T-helper 9 cell (primary cell): ENCODE measurements at regions not wholly inside any gene's neighbourhood (a gene's known extent, or its start where the extent isn't known, plus 50 kb on each side); places are given as distances from the start of the nearest gene placed in this dataset.

Experiments used
- DNase-seq: peaks from one replicate; pipeline ENCODE4 v3.0.0-alpha.2; 2020

DNA sequence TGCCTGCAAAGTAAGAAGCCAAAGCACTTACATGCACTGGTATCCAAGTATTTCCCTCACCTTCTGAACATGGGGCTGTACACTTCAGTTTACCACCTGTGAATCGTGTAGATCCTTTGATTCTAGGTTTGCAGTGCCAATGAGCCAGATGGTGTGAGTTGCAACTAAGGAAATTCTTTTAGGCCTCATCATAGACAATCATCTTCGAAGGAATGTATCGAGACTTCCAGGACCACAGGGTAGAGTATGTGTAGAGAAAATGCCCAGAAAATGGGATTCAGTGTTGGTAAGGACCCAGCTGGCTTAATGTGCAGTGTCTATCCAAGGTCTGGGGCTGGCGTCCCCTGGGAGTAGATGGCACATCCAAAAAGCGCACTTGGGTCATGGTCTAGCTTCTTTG lies 323.2 kb upstream of the TPM1 start:
- DNase-seq = no peak

DNA sequence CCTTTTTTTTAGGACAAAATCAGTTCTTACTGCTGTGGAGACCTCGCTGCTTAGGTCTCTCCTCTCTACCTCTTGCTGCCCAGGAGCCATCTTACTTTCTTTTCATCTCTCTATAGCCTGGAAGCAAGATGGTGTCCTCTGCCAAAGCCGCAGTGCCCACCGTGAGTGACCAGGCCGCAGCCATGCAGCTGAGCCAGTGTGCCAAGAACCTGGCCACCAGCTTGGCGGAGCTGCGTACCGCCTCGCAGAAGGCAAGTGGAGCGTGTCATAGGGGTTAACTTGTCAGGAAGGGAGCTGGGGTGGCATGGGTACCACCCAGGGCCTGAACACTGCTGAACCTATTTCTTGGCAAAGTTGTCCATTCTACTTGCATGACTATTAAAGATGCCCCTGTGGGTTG lies 320.3 kb upstream of the TPM1 start:
- DNase-seq = no peak

DNA sequence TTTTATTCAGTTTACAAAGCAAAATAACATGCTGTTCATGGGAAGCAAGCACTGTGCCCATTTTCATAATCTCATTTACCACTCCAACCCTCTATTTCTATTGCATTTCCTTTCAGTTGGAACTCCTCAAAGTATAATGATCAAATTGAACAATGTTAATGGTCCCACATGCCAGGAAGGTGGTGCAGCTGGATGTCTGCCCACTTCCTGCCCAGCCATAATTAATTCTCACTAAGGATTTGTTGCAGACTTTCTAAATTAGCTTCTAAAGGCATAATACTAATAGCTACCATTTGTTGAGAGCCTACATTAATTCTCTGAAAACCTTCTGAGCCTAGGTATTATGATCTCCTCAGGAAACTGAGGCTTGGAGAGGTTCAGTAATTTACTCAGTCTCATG lies 316.1 kb upstream of the TPM1 start:
- no peak for DNase-seq

DNA sequence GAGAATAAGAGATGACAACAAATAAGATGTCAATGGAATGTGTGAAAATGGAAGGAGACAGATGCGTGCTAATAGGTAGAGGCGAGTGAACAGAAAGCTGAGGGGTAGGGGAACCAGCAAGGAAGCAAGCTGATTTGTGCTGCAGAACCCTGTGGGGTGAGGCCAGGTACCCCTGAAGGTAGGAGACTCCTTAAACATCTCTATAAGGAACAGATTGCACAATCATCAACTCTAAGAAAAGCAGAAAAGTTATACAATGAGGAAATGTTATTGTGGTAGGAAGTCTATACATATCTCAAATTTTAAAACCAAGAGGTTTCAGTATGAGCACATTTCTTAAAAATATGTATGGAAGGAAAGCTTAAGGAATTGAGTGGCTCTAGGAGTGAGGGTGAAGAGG lies 315.0 kb upstream of the TPM1 start:
- no peak for DNase-seq

DNA sequence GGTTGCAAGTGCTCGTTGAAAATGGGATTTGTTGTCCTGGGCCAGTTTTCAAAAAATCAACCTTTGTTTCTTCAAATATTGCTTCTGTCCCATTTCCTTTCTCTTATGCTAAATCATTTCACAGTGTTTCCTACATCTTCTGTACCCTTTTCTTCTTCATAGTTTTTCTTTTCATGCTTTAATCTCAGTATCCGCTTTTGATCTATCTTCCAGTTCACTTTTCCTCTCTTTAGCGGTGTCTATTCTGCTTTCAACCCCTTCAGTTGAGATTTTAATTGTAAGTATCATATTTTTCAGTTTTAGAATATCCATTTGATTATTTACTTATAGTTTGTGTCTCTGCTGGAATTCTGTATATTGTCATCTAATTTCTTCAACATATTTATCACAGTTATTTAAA lies 311.7 kb upstream of the TPM1 start:
- no peak for DNase-seq

DNA sequence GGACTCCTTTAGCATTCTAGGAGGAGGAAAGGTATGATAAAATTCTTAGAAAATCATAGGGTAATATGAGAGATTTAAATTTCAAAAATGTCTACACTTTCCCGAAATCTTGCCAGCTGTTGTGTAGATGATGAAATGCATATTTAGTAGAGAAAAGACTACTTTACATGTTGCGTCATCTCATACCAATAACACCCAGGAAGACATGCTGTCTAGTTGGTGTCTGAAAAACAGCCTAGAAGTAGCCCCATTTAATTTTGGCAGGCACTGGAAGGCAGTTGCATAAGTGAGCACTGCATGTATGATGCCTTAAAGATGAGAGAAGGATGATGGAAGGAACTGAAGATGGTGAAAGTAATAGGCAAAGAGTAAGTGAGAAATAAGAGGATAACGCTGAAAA lies 310.5 kb upstream of the TPM1 start:
- DNase-seq = no peak

DNA sequence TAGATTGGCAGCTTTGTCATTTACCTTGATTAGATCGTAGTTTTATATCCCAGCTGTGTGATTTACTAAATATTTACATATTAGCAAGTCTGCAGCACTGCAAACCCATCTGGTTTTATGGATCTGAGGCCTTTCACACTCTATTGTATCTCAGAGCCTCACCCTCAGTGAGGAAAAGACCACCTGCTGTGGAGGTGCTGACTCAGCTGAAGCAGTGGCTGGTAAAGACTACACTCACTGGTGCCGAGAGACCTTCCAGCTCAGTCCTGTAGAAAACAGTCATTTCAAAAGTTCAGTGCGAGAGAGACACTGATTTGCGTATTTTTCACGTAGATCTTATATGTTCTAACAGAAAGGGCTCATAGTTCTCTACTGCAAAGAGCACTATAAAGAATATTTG lies 307.8 kb upstream of the TPM1 start:
- DNase-seq = no peak

DNA sequence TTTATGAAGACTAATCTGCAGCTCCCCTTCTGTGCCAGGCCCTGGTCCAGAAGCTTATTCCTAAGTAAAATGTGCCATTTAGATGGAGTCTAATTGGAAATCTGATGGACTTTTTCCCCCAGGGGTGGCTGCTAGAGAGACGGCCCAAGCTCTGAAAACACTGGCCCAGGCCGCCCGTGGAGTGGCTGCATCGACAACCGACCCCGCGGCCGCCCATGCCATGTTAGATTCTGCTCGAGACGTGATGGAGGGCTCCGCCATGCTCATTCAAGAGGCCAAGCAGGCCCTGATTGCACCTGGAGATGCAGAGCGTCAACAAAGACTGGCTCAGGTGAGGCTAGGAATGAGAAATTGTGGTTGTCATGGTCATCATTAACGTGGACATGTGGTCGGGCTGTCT lies 305.8 kb upstream of the TPM1 start:
- DNase-seq = no peak

DNA sequence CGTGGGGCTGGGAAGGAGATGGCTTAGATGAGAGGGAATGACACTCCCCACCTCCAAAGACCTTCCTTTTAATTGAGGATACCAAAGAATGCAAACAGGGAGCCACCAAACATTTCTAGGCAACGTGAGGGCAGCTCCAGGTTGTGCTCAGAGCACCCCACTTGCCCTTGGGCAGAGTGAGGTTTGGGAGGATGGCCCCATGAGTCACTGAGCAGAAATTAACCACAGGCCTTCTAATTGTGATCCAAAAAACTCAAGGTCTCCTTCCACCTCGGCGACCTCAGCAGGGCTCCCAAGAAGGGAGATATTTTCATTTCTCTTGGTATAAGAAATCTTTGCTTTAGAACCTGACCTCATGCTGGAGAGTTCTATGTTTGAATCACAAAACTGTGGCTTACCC lies 305.0 kb upstream of the TPM1 start:
- DNase-seq = no peak

DNA sequence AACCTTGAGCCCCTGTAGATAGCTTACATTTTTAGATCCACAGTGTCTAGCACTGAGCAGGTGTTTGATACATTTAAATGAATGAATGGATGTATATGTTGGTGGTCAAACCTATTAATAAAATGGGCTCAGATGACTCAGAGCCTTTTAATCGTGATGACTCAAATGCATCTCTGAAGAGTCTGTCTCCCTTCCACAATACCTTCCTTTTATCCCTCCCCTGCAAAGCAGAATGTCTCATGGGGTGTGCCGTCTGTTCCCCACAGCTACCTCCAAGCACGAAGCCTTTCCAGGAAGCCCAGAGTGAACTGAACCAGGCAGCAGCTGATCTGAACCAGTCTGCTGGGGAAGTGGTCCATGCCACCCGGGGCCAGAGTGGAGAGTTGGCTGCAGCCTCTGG lies 303.5 kb upstream of the TPM1 start:
- DNase-seq = no peak

DNA sequence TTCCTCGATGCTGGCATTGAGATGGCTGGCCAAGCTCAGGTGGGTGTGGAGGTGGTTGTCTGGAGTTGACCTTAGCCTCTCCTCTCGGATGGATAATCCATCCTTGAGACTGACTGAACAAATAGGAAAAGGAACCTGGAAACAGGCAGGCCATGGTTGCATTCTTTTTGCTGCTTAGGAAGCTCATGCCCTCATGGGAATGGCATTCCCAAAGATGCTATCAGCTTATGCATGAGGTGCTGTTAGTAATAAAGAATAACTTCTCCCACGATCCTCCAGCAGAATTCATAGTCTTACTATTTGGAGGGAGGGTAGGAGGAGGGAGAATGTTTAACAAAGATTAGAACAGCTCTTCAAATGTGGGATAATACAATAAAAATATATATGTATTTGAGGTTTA lies 303.0 kb upstream of the TPM1 start:
- no peak for DNase-seq

DNA sequence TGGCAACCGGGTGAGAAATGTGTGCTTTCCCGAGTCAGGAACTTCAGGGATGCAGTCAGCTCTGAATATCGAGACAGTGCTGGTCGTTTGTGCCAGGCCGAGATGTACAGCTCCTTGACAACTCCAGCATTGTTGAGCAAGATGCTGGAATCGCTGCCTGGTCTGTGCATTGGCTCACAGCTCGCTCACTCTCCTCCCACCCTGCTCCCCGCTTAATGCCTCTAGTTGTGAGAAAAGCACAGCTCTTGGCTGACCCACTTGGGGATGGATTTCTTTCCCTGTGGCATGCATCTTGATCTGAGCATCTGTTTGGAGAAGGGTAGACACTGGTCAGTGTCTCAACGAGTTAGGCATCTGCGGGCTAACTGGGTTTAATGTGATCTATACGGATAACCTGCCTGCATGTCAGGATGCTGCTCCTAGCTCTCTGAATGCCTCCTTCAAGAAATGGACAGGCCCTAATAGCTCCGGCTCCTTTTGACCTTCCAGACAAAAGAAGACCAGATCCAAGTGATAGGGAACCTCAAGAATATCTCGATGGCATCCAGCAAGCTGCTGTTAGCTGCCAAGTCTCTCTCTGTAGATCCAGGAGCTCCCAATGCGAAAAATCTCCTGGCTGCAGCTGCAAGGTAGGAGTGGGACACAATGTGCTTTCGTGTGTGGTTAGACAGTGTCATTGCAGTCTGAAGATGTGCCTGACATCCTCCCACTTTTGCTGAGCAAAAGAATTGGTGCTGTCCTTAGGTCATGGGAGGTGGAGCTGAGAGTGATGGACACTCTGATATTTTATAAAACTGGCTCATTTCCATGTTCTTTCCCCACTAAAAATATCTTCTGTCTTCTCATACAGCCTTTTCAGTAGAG lies 302.2 kb upstream of the TPM1 start:
- no peak for DNase-seq

DNA sequence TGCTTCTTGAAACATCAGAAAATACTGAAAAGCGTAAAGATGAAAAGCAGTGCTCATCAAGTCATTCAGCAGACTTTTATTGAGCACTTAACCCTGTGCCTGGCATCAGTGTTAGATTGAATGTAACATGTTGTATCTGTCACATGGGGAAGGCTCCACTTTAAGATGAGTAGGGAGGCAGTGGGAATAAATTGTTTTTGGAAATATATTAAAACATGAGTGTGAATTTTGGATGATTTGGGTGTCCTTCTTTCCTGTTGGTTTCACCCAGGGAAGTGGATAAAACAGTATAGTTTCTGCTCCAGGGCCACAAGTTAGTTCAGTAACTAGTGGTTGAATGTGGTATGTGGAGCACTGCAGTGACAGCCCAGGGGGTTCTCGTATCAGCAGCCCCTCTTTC lies 301.4 kb upstream of the TPM1 start:
- DNase-seq = no peak

DNA sequence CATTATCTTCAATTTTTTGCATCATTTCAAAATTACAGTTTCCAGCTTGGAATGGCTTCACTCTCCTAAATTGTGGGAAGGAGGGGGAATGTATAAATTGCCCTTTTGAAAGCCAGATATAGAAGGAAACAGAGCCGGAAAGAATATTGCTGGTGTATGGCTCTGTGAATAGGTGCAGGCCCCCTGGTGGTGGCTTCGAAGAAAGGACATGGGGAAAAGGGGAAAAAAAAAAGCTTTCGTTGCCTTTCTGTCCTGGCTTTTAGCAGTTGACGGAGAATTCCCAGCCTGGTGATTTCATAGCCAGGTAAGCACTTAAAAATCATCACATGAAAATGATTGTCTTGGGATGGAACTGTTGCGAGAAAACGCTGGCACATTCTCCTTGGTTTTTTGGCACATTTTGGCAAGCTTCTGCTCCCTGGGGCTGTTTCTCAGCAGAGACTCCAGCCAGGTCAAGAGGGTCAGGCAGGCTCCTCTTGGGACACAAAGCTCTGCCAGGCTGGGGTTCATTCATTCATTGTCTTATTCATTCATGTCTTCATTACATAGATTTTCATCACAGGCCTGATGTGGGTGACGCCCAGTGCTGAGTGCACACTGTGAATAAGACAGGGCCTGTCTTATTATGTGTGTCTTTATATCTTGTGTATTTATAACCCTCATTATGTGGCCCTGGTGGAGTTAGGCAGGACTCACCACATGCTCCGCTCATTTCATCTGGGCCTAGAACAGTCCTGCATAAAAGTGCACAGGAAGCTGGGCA lies 300.0 kb upstream of the TPM1 start:
- DNase-seq = peak; percentile 7

DNA sequence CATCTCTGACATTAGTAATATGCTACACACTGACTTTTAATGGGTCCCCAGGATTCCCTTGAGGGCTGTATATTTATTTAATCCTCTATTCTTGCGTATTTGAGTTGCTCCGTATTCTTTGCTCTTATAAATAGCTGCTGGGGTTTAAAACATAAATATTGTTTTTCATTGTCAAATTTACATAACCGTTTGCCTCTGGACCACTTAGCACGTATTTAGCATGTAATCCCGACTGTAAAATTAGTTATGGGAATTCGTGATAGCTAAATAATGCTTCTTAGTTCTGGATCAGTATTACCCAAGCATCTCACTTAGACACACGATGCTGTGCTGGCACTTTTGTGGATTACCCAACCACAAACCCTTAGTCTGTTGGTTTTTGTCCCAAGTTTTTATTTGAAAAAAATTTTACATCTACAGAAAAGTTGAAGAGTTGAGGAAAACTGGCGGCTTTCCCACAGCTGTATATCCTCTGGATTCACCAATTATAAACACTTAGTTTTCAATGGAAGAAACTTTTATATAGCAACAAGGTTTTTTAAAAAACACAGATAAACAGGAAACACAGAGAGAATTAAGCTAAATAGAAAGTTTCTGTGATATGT lies 296.8 kb upstream of the TPM1 start:
- DNase-seq = no peak

DNA sequence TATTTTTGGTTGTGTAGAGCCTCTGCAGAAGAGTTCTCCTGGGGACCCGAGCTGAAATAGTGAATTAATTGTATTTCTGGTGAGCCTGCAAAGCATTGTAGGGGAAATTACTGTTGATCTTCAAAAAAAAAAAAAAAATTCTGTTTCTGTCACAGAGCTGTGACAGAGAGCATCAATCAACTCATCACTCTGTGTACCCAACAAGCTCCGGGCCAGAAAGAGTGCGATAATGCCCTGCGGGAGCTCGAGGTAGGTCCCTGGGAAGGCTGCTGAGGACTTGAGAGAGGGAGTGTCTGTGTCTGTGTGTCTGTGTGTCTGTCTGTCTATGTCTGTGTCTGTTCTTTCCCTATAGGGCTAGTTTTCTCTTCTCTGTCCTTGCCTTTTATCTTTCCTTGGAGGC lies 294.4 kb upstream of the TPM1 start:
- no peak for DNase-seq

DNA sequence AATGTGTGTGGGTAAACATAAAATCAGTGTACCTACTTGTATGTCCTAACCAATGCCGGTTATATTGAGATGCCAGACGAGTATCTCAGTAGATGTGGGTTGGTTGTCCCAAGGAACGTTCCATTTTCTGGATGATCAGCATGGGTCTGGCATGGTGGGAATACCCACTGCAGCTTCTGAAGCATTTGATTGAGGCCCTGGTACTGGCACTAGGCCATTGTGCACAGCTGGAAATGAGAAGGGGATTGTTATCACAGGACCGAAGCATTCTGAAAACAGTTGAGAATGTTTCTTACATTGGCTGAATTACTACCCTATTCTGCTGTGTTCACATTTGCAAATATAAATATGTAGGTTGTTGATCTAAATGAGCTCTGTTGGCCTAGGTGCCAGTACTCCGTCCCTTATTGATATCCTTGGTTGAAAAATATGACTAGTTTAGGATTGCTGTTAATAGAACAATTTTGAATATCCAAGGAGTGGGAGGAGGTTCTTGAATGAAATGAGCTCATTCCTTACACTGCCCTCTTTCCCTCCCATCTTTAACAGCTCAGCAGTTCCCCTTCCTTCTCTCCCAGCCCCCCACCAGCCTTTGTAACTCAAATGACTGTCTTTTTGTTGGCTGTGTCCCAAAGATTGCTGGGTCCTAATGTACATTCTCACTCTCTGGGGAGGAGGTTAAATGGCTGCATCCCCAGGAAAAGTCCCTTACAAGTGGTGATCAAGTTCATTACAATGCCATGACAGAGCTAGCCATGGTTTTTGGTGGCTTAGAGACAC lies 293.3 kb upstream of the TPM1 start:
- DNase-seq = no peak

DNA sequence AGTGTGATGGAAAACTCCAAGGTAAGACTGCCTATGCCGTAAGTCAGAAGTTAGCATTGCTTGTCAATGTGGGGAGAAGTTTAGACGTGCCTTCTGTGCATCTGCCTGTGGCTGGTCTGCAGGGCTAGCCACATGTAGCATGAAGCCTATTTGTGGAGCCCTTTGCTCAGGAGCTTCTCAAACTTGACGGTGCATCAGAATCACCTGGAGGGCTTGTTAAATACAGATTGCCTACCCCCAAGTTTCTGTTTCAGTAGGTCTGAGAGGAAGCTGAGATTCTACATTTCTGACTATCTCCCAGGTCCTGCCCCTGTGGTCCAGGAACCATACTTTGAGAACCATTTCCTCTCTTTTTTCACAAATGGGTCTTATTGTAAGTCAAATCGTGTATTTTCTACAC lies 292.1 kb upstream of the TPM1 start:
- DNase-seq = no peak

DNA sequence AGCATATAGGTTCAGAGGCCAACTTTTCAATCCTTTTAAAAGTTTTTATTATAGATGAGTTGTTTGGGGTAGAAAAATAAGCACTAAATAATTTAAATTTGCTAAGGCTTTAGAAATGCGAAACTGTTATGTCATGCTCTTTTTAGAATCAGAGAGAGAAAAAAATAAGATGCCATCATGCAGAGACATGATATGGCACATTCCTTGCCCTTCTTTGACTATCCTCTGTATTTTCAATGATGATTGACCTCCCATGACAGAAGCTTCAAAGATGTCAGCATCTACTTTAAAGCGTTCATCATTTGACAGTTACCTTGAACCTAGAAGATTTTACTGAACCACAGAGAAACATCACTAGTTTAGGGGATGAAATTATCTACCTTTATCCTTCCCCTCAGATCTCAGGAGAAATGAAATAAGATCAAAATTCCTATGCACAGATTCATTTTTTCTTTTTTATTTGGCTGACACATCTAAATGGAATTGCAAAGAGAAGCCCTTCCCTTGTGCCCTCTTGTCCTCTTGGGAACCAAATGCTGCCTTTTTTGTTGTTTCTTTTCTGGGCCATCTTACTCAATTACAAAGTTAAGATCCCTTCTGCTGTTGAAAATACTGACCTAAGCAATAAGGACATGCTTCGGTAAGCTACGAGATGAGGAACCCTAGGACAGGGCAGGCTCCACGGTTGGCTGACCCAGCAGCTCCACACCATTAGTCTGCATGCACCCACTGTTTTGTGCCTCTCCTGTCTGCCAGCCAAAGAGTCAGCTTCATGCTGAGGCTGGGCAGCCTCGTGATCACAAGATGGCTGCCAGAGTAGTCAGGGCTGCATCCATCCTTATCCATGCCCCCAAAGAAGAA lies 289.7 kb upstream of the TPM1 start:
- DNase-seq = no peak

DNA sequence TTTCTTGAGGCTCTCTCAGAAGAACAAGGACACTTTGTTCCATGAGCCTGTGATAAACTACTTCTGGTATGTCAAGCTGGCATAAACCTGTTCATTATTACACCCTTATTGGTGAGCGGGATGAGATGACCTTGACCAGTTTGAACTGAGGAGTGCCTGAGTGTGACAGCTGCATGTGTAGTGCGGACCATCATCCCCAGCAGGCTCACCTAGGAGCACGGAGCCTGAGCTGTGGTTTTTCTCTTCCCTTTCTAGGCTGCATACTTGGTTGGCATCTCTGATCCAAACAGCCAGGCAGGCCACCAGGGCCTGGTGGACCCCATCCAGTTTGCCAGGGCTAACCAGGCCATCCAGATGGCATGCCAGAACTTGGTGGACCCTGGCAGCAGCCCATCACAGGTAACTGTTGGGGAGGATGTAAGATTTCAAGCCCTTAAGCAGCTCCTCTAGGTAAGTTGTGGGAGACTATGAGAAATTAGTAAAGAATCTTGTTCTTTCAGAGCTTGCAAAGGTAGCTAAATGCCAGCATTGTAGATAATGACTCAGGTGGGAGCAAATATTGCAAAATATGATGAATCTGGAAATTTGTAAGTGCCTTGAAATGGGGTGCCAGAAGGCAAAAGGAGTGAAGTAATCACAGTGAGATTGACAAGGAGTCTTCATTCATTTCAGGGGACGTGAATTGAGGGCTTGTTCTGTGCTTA lies 288.9 kb upstream of the TPM1 start:
- DNase-seq = no peak

DNA sequence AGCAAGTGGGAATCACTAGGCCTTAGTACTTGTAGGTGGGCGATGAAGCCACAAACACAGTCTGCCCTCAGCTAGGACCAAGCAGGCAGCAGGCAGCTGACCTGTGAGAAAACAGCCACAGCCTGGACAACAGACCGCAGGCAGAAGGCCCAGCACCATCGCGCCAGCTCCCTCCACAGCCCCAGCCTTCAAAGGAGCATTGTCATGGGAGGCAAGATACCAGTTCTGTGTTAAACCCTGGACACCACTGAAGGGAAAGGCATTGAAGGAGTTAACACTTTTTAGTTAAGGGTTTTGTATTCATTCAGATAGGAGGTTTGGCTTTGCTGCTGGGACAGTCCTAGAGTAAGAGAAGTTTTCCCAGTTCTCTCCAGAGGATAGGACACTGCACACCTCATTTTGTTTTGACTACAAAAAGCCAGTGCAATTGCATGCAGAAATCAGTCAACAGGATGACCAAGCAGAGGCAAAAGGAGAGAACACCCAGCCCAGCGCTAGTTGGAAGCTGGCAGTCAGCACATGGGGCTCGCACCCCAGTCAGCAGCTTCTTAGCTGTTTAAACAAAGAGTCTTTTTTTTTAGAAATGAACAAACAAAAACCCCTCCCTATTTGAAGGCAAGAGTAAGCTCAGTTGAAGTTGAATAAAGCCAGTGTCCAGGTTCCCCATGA lies 286.1 kb upstream of the TPM1 start:
- no peak for DNase-seq
